Left lung (tissue), 4 donors: ENCODE measurements at regions not wholly inside any gene's neighbourhood (a gene's known extent, or its start where the extent isn't known, plus 50 kb on each side); places are given as distances from the start of the nearest gene placed in this dataset.
A peak's percentile ranks its signal among the peaks of the same experiment; 100 is the strongest.

Experiments
- ATAC-seq: fragments of 200-7000 bp; cut with Tn5 transposase; one replicate; pipeline ENCODE4 v1.9.1; 2020; ENCODE audit warnings: moderate library complexity
- DNase-seq, 4 donors: peaks; one replicate each; pipeline ENCODE4 v3.0.0-alpha.2; 2013 to 2020
- H3K27ac ChIP-seq, 2 donors: fragments of 200-600 bp; sonication (generic) in 1 of 2; one replicate each; pipeline versions ENCODE4 v1.5.0 to v1.8.0; 2020 to 2021
- H3K27me3 ChIP-seq, 2 donors: fragments of 200-600 bp; sonication (generic) in 1 of 2; one replicate each; pipeline versions ENCODE4 v1.5.0 to v1.8.0; 2020 to 2021
- H3K36me3 ChIP-seq, 2 donors: fragments of 200-600 bp; sonication (generic) in 1 of 2; one replicate each; pipeline versions ENCODE4 v1.5.0 to v1.8.0; 2020 to 2021
- H3K4me1 ChIP-seq, 2 donors: fragments of 200-600 bp; one replicate each; pipeline ENCODE4 v1.8.0; 2021
- H3K4me3 ChIP-seq, 2 donors: fragments of 200-600 bp; sonication (generic) in 1 of 2; one replicate each; pipeline versions ENCODE4 v1.5.0 to v1.8.0; 2020 to 2021; ENCODE audit warnings: mild to moderate bottlenecking in 1 of 2
- H3K9me3 ChIP-seq, 2 donors: fragments of 200-600 bp; sonication (generic) in 1 of 2; one replicate each; pipeline versions ENCODE4 v1.5.0 to v1.8.0; 2020 to 2021
- CTCF ChIP-seq, 2 donors: fragments of 200-600 bp; sonication (generic) in 1 of 2; IDR thresholded peaks; one replicate each; pipeline versions ENCODE4 v1.5.0 to v1.8.0; 2021; ENCODE audit warnings: antibody characterized with exemption in 2 of 2
- intact Hi-C, 2 donors: fragments of 100-400 bp; cut with DNase I; formaldehyde crosslinking; loops; one replicate each; pipeline versions ENCODE4 v1.11.2 to v1.14.2; 2022
- donor health status: DM: no; HTN: yes; CAD: no.
- donor health status: DM: no; HTN: no; CAD: no.

- no peak overlapping the region for H3K27ac ChIP-seq
- H3K4me3 ChIP-seq = no peak overlapping the region
- intact Hi-C loops = no loop called here
- H3K36me3 ChIP-seq = no peaks in the 10 kb centered on the region
- H3K4me1 ChIP-seq = peaks cover 7 to 10% of the 10 kb centered on the region in 2 donors
- ATAC-seq (no peak), DNase-seq (no peak)
- H3K9me3 ChIP-seq = no peaks in the 10 kb centered on the region
- no peak for TF ChIP-seq CTCF (IDR thresholded peaks at IDR 0.05)
- no peaks in the 10 kb centered on the region for H3K27me3 ChIP-seq
Measured at GRCh38 chr13:44230071-44230470, 143.6 kb upstream of the SERP2 start.

- intact Hi-C loops = no loop called here
- Histone ChIP-seq H3K4me3 (no peak overlapping the region), H3K27ac (no peak overlapping the region), H3K27me3 (no peaks in the 10 kb centered on the region), H3K9me3 (no peaks in the 10 kb centered on the region), H3K36me3 (no peaks in the 10 kb centered on the region), H3K4me1 (peaks cover 10 to 15% of the 10 kb centered on the region in 2 donors)
- no peak for DNase-seq
- TF ChIP-seq CTCF (IDR thresholded peaks at IDR 0.05) = no peak
- ATAC-seq = no peak
Measured at GRCh38 chr13:44230736-44231135, 142.9 kb upstream of the SERP2 start.

- Histone ChIP-seq H3K27ac (peak overlapping the region; percentile 34 to 49), H3K27me3 (no peaks in the 10 kb centered on the region), H3K36me3 (no peaks in the 10 kb centered on the region), H3K4me3 (no peak overlapping the region), H3K4me1 (peaks cover 20 to 25% of the 10 kb centered on the region in 2 donors), H3K9me3 (no peaks in the 10 kb centered on the region)
- ATAC-seq (peak; percentile 95), DNase-seq (peak in 3 of 4 donors; percentile 69 to 85 (median 83))
- intact Hi-C loops = no loop called here
- no peak for TF ChIP-seq CTCF (IDR thresholded peaks at IDR 0.05)
Measured at GRCh38 chr13:44231786-44232516, 141.7 kb upstream of the SERP2 start.

GRCh38 chr13:44232774-44233173 lies 140.8 kb upstream of the SERP2 start:
- intact Hi-C loops = no loop called here
- no peaks in the 10 kb centered on the region for H3K36me3 ChIP-seq
- no peak overlapping the region for H3K4me3 ChIP-seq
- ATAC-seq (no peak), DNase-seq (no peak)
- H3K27me3 ChIP-seq = no peaks in the 10 kb centered on the region
- H3K9me3 ChIP-seq = no peaks in the 10 kb centered on the region
- TF ChIP-seq CTCF (IDR thresholded peaks at IDR 0.05) = no peak
- peak overlapping the region; percentile 34 to 49 for H3K27ac ChIP-seq
- peaks cover 26 to 32% of the 10 kb centered on the region in 2 donors for H3K4me1 ChIP-seq

- no peak for DNase-seq
- Histone ChIP-seq H3K27me3 (no peaks in the 10 kb centered on the region), H3K27ac (no peak overlapping the region), H3K4me1 (peaks cover 26 to 40% of the 10 kb centered on the region in 2 donors), H3K9me3 (no peaks in the 10 kb centered on the region), H3K4me3 (no peak overlapping the region), H3K36me3 (no peaks in the 10 kb centered on the region)
- intact Hi-C loops = no loop called here
- no peak for ATAC-seq
- TF ChIP-seq CTCF (IDR thresholded peaks at IDR 0.05) = no peak
Measured at GRCh38 chr13:44234566-44234965, 139.1 kb upstream of the SERP2 start.
